Breast epithelium (tissue), 4 donors: ENCODE measurements at regions not wholly inside any gene's neighbourhood (a gene's known extent, or its start where the extent isn't known, plus 50 kb on each side); places are given as distances from the start of the nearest gene placed in this dataset.
A peak's percentile ranks its signal among the peaks of the same experiment; 100 is the strongest.
"Not testable (repeated sequence)": the region's sequence is repeated elsewhere in the genome, so short reads cannot be mapped to it uniquely, and the experiment has no call there.

Experiments used
- DNase-seq, 2 donors: peaks; one replicate each; pipeline ENCODE4 v3.0.0-alpha.2; 2019; ENCODE audit warnings: low spot score in 2 of 2
- H3K27ac ChIP-seq, 2 donors: fragments of 200-600 bp; sonication (generic) in 1 of 2; one replicate each; pipeline ENCODE4 v1.5.1; 2016 to 2019; ENCODE audit warnings: mild to moderate bottlenecking in 1 of 2
- H3K27me3 ChIP-seq, 2 donors: fragments of 200-600 bp; sonication (generic) in 1 of 2; one replicate each; pipeline versions ENCODE4 v1.5.1 to v1.6.0; 2017 to 2019; ENCODE audit warnings: control low read depth in 1 of 2, mild to moderate bottlenecking in 1 of 2
- H3K36me3 ChIP-seq: fragments of 200-600 bp; one replicate; pipeline ENCODE4 v1.5.1; 2019
- H3K4me1 ChIP-seq, 2 donors: fragments of 200-600 bp; sonication (generic); one replicate each; pipeline ENCODE4 v1.5.1; 2016 to 2019; ENCODE audit warnings: control low read depth in 1 of 2
- H3K4me3 ChIP-seq, 3 donors: fragments of 200-600 bp; sonication (generic); 1 replicate in 2 of 3; 2 replicates in 1 of 3; pipeline ENCODE4 v1.5.1; 2016 to 2019; ENCODE audit warnings: mild to moderate bottlenecking in 3 of 3, moderate library complexity in 2 of 3
- H3K9me3 ChIP-seq, 2 donors: fragments of 200-600 bp; sonication (generic) in 1 of 2; one replicate each; pipeline ENCODE4 v1.5.1; 2016 to 2019; ENCODE audit warnings: control low read depth in 1 of 2
- POLR2A ChIP-seq: fragments of 450-650 bp; IDR thresholded peaks from one replicate; pipeline ENCODE4 v1.6.1; 2016; ENCODE audit warnings: antibody characterized with exemption, mild to moderate bottlenecking, moderate library complexity
- POLR2AphosphoS5 ChIP-seq, 3 donors: sonication (generic); formaldehyde crosslinking; IDR thresholded peaks; one replicate each; pipeline ENCODE4 v1.6.1; 2017; ENCODE audit warnings: antibody characterized with exemption in 3 of 3
- intact Hi-C: fragments of 100-400 bp; cut with DNase I; formaldehyde crosslinking; loops from one replicate; pipeline ENCODE4 v1.15.1; 2023; ENCODE audit warnings: low total_unique reads
- TF ChIP-seq, protein P1 (sequence below), 3 donors: fragments of 450-650 bp; IDR thresholded peaks; one replicate each; pipeline ENCODE4 v1.5.1; 2016 to 2017; ENCODE audit warnings: antibody characterized with exemption in 3 of 3, mild to moderate bottlenecking in 3 of 3, moderate library complexity in 3 of 3

DNA sequence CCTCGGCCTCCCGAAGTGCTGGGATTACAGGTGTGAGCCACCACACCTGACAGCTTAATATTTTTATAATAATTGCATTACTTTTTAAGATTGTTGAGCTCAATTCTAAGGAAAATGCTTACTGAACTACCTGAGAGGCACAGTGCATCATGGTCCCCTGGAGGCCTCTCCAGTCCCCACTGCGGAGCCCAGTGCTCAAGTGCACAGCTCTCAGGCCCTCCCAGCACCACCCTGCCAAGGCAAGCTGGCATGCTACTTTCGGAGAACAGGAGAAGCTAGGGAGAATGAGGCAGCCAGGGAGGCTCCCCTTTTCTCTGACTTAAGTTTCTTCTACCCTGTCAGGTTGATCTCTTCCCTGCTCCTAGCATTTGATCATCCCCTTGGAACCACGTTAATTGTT is 64.2 kb upstream of the CECR2 start:
- H3K4me3 ChIP-seq = no peak overlapping the region
- TF ChIP-seq POLR2AphosphoS5 (IDR thresholded peaks at IDR 0.05) (no peak), POLR2A (no peak)
- TF ChIP-seq, protein P1, sequence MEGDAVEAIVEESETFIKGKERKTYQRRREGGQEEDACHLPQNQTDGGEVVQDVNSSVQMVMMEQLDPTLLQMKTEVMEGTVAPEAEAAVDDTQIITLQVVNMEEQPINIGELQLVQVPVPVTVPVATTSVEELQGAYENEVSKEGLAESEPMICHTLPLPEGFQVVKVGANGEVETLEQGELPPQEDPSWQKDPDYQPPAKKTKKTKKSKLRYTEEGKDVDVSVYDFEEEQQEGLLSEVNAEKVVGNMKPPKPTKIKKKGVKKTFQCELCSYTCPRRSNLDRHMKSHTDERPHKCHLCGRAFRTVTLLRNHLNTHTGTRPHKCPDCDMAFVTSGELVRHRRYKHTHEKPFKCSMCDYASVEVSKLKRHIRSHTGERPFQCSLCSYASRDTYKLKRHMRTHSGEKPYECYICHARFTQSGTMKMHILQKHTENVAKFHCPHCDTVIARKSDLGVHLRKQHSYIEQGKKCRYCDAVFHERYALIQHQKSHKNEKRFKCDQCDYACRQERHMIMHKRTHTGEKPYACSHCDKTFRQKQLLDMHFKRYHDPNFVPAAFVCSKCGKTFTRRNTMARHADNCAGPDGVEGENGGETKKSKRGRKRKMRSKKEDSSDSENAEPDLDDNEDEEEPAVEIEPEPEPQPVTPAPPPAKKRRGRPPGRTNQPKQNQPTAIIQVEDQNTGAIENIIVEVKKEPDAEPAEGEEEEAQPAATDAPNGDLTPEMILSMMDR (IDR thresholded peaks at IDR 0.05) = no peak
- H3K9me3 ChIP-seq = no peaks in the 10 kb centered on the region
- H3K27me3 ChIP-seq = no peaks in the 10 kb centered on the region
- H3K36me3 ChIP-seq = no peaks in the 10 kb centered on the region
- intact Hi-C loops = no loop called here
- H3K27ac ChIP-seq = no peak overlapping the region
- no peaks in the 10 kb centered on the region for H3K4me1 ChIP-seq
- no peak for DNase-seq

DNA sequence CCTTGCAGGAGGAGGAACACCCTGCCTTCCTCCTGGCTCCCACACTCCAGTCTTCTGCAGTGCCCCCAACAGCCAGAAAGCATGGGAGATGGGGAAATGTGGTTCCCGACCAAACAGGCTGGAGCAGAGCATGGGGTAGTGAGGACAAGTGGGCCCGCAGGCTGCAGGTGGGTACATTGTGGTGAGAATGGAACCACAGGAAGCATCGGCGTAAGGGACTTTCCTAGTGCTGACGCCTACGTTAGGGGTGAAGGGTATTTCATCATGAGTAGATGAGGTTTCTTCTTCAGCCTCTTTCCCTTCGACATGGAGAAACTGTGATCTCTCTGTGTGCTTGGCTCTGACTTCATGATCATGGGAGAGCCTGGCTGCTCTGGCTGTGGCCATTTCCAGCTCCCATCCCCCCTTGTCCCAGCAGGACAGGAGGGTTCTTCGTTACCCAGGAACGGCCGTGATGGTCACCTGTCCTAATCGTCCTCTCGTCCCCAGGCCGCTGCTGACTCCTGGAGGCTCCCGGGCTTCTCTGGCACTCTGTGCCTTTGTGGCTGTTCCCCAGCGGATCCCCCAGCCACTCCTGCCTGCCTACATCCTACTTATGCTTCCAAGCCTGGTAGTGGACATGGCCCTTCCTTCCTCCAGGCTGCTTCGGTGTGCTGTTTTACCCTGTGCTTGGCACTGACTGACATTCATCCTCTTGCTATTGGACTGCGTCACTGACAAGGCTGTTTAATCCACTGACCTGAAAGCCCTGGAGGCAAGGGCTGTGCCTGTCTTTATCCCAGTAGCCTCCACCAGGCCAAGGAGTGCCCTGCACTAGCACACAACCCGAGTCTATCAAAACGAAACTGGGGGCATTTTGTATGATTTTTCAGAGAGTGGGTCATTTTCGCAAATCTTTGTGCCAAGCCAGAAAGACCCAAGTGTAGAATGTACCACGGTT is 65.2 kb upstream of the CECR2 start:
- H3K9me3 ChIP-seq = peaks cover 4% of the 10 kb centered on the region in 2 donors
- no peak for DNase-seq
- TF ChIP-seq POLR2A = no peak
- TF ChIP-seq, protein P1 (IDR thresholded peaks at IDR 0.05) = peak in 1 of 3 donors; percentile 21
- TF ChIP-seq POLR2AphosphoS5 (IDR thresholded peaks at IDR 0.05) = no peak
- H3K4me1 ChIP-seq = no peaks in the 10 kb centered on the region
- no peaks in the 10 kb centered on the region for H3K27me3 ChIP-seq
- intact Hi-C loops = no loop called here
- H3K36me3 ChIP-seq = no peaks in the 10 kb centered on the region
- no peak overlapping the region for H3K27ac ChIP-seq
- H3K4me3 ChIP-seq = no peak overlapping the region

DNA sequence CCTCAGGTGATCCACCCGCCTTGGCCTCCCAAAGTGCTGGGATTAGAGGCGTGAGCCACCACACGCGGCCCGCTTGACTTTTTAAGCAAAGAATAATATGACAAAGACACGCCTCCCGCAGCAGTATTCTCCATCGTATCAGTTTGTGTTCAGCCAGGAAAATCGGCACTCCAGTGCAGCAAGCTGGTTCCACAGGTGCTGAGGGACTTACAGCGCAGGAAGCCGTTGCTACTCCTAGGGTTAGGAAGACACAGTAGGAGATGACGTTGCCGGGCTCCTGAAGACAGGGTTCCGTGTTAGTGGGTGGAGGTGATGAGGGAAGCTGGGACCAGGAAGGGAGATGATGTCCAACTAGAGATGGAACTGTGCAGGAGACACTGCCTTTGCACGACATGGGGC is 65.8 kb upstream of the CECR2 start:
- no peak overlapping the region for H3K27ac ChIP-seq
- H3K4me1 ChIP-seq = no peaks in the 10 kb centered on the region
- no peak overlapping the region for H3K4me3 ChIP-seq
- H3K9me3 ChIP-seq = peaks cover 4 to 7% of the 10 kb centered on the region in 2 donors
- TF ChIP-seq POLR2A = no peak
- TF ChIP-seq, protein P1 (IDR thresholded peaks at IDR 0.05) = no peak
- TF ChIP-seq POLR2AphosphoS5 (IDR thresholded peaks at IDR 0.05) = no peak
- H3K36me3 ChIP-seq = no peaks in the 10 kb centered on the region
- no peaks in the 10 kb centered on the region for H3K27me3 ChIP-seq
- intact Hi-C loops = no loop called here
- no peak for DNase-seq

DNA sequence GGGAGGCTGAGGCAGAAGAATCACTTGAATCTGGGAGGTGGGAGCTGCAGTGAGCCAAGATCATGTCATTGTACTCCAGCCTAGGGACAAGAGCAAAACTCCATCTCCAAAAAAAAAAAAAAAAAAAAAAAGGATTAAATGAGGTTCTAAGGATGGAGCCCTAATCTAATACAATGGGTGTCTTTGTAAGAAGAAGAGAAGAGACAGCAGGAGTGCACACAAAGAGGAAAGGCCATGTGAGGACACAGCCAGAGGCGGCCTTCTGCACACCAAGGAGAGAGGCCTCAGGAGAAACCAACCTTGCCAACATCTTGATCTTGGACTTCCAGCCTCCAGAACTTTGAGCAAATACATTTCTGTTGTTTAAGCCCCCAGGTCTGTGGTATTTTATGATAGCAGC is 66.6 kb upstream of the CECR2 start:
- Histone ChIP-seq H3K36me3 (no peaks in the 10 kb centered on the region), H3K9me3 (peaks cover 4 to 7% of the 10 kb centered on the region in 2 donors), H3K27ac (no peak overlapping the region), H3K4me3 (no peak overlapping the region), H3K4me1 (no peaks in the 10 kb centered on the region), H3K27me3 (no peaks in the 10 kb centered on the region)
- TF ChIP-seq, protein P1 (IDR thresholded peaks at IDR 0.05) = no peak
- no peak for TF ChIP-seq POLR2AphosphoS5 (IDR thresholded peaks at IDR 0.05)
- TF ChIP-seq POLR2A = no peak
- intact Hi-C loops = no loop called here
- DNase-seq = no peak

DNA sequence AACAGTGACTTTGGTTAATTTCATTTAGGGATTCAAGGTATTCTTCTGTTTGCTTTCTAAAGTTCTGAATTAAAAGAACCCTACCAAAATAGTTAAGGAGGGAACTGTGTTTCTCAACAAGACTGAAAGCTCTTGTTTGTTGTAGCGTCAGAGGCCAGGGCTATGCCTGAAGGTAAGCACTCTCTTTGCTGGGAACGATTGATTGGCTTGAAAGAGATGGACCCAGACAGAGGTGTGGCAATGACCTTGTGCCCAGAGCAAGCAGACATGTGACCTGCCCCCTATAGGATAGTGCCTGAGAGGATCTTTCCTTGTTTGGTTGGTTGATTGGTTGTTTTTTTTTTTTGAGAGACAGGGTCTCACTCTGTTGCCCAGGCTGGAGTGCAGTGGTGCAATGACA is 68.3 kb upstream of the CECR2 start:
- Histone ChIP-seq H3K27me3 (no peaks in the 10 kb centered on the region), H3K4me3 (no peak overlapping the region), H3K4me1 (no peaks in the 10 kb centered on the region), H3K36me3 (no peaks in the 10 kb centered on the region), H3K27ac (no peak overlapping the region), H3K9me3 (peaks cover 4 to 7% of the 10 kb centered on the region in 2 donors)
- TF ChIP-seq POLR2AphosphoS5 (IDR thresholded peaks at IDR 0.05) (no peak), POLR2A (no peak)
- TF ChIP-seq, protein P1 (IDR thresholded peaks at IDR 0.05) = no peak
- DNase-seq = no peak
- intact Hi-C loops = no loop called here

DNA sequence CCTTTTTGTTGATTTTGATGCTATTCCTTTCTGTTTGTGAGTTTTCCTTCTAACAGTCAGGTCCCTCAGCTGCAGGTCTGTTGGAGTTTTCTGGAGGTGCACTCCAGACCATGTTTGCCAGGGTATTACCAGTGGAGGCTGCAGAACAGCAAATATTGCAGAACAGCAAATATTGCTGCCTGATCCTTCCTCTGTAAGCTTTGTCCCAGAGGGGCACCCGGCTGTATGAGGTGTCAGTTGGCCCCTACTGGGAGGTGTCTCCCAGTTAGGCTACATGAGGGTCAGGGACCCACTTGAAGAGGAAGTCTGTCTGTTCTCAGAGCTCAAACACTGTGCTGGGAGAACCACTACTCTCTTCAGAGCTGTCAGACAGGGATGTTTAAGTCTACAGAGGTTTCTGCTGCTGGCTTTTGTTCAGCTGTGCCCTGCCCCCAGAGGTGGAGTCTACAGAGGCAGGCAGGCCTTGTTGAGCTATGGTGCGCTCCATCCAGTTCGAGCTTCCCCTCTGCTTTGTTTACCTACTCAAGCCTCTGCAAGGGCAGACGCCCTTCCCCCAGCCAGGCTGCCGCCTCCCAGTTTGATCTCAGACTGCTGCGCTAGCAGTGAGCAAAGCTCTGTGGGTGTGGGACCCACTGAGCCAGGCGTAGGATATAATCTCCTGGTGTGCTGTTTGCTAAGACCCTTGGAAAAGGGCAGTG is 70.3 kb upstream of the CECR2 start:
- DNase-seq = peak in 1 of 2 donors; percentile 51

More for the DNA sequence above, 70.3 kb upstream of the CECR2 start:
- H3K27me3 ChIP-seq, H3K4me3 ChIP-seq, H3K36me3 ChIP-seq, H3K4me1 ChIP-seq, H3K27ac ChIP-seq, intact Hi-C loops, H3K9me3 ChIP-seq: not testable (repeated sequence)
